Thyroid gland (tissue), 4 donors: ENCODE measurements at regions not wholly inside any gene's neighbourhood (a gene's known extent, or its start where the extent isn't known, plus 50 kb on each side); places are given as distances from the start of the nearest gene placed in this dataset.

Source experiments
- DNase-seq, 2 donors: peaks; one replicate each; pipeline ENCODE4 v3.0.0-alpha.2; 2019
- H3K27ac ChIP-seq, 3 donors: fragments of 200-600 bp; sonication (generic); 1 replicate in 2 of 3; 2 replicates in 1 of 3; pipeline ENCODE4 v1.5.1; 2016 to 2019; ENCODE audit warnings: mild to moderate bottlenecking in 1 of 3, moderate library complexity in 1 of 3
- H3K27me3 ChIP-seq: fragments of 200-600 bp; sonication (generic); one replicate; pipeline ENCODE4 v1.5.1; 2019
- H3K36me3 ChIP-seq, 2 donors: fragments of 200-600 bp; sonication (generic); one replicate each; pipeline ENCODE4 v1.5.1; 2016 to 2019
- H3K4me1 ChIP-seq, 2 donors: fragments of 200-600 bp; sonication (generic); one replicate each; pipeline ENCODE4 v1.5.1; 2017 to 2019
- H3K4me3 ChIP-seq, 3 donors: fragments of 200-600 bp; sonication (generic); replicated peaks in 1 of 3; 1 replicate in 2 of 3; 2 replicates in 1 of 3; pipeline ENCODE4 v1.5.1; 2016; ENCODE audit warnings: mild to moderate bottlenecking in 1 of 3
- H3K9me3 ChIP-seq: fragments of 200-600 bp; sonication (generic); one replicate; pipeline ENCODE4 v1.5.1; 2017
- POLR2A ChIP-seq, 2 donors: fragments of 450-650 bp; IDR thresholded peaks; one replicate each; pipeline ENCODE4 v1.6.1; 2017; ENCODE audit warnings: antibody characterized with exemption in 2 of 2, mild to moderate bottlenecking in 2 of 2, moderate library complexity in 1 of 2
- WGBS, 2 donors: methylation state at CpG; one replicate each; pipeline ENCODE4 v1.1.5; 2017; 5-methylcytosine and 5-hydroxymethylcytosine counted together
- intact Hi-C: fragments of 100-400 bp; cut with DNase I; formaldehyde crosslinking; loops from one replicate; pipeline ENCODE4 v1.15.1; 2023
- TF ChIP-seq, protein P1 (sequence below), 6 experiments: fragments of 200-600 bp in 3 of 6; fragments of 450-650 bp in 3 of 6; sonication (generic) in 3 of 6; IDR thresholded peaks; one replicate each; pipeline ENCODE4 v1.5.1; 2016 to 2019; ENCODE audit warnings: antibody characterized with exemption in 6 of 6, mild to moderate bottlenecking in 2 of 6, inconsistent platforms in 1 of 6, moderate library complexity in 1 of 6

DNA sequence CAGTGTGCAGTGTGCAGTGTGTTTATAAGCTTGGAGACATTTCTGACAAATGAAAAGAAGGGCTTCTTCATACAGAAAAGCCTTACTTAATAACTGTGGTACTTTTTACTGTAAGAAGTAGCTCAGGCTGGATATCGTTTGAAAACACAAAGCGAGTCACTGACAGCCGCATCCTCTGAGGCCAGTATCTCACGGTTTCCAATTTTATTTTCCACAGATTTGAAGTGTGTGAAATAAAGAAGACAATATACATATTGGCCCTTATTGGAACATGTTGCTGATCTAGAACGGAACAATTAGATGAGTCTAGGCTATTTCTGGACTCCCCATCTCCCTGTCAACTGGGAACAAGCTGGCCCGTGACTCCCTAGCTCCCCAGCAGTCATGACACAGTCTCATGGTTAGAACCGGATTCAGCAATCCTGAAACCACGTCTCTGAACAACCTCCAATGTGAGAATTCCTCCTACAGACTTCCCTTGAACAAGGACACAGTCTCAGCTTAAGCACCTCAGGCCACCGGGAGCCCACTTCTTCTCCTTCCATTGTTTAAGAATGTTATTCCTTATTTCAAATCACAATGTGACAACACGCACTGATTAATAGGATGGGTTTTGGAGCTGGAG, 484.5 kb downstream of the COG6 start:
- Histone ChIP-seq H3K4me1 (no peaks in the 10 kb centered on the region), H3K27me3 (no peaks in the 10 kb centered on the region), H3K9me3 (no peaks in the 10 kb centered on the region), H3K4me3 (no peak overlapping the region), H3K36me3 (no peaks in the 10 kb centered on the region), H3K27ac (no peak overlapping the region)
- 72 to 74% methylated on average over 10 of the region's 10 CpGs for WGBS, 2 donors
- no peak for DNase-seq
- no peak for TF ChIP-seq POLR2A (IDR thresholded peaks at IDR 0.05)
- TF ChIP-seq, protein P1, sequence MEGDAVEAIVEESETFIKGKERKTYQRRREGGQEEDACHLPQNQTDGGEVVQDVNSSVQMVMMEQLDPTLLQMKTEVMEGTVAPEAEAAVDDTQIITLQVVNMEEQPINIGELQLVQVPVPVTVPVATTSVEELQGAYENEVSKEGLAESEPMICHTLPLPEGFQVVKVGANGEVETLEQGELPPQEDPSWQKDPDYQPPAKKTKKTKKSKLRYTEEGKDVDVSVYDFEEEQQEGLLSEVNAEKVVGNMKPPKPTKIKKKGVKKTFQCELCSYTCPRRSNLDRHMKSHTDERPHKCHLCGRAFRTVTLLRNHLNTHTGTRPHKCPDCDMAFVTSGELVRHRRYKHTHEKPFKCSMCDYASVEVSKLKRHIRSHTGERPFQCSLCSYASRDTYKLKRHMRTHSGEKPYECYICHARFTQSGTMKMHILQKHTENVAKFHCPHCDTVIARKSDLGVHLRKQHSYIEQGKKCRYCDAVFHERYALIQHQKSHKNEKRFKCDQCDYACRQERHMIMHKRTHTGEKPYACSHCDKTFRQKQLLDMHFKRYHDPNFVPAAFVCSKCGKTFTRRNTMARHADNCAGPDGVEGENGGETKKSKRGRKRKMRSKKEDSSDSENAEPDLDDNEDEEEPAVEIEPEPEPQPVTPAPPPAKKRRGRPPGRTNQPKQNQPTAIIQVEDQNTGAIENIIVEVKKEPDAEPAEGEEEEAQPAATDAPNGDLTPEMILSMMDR (IDR thresholded peaks at IDR 0.05): no peak
- intact Hi-C loops: no loop called here

DNA sequence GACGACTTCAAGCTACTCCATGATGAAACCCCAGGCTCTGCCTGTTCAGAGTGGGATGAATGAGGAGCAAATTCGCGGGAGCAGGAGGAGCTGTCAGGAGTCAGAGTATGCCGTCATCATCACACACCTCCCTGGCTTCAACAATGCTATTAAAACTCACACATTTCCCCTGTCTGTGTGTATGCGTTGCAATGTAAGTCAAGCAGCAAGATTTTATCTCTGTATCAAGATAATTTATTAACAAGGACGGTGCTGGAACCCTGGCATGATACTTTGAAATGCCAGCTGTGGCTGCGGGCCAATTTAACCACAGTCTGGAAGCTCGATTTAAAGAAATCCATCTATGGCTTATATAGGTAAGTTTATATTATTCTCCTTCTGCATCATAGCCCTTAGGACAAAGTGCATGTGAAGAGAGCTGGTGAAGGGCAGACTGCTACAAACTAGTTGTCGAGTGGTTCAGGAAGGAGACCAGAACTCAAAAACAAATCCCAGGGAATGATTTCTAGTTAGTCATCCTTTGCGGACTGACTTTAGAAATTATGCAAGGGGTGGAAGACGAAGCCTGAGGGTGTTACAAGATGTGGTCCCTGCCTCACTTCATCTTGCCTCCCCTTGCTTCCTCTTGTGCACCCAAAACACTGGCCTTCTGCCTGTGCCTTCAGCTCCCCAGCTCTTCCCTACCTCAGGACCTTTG, 486.5 kb downstream of the COG6 start:
- H3K27ac ChIP-seq: no peak overlapping the region
- no peaks in the 10 kb centered on the region for H3K36me3 ChIP-seq
- TF ChIP-seq POLR2A (IDR thresholded peaks at IDR 0.05): no peak
- TF ChIP-seq, protein P1 (IDR thresholded peaks at IDR 0.05): no peak
- H3K4me3 ChIP-seq: no peak overlapping the region
- no peak for DNase-seq
- no peaks in the 10 kb centered on the region for H3K4me1 ChIP-seq
- WGBS, 2 donors: 85% methylated on average over 11 of the region's 11 CpGs
- H3K27me3 ChIP-seq: no peaks in the 10 kb centered on the region
- intact Hi-C loops: no loop called here
- no peaks in the 10 kb centered on the region for H3K9me3 ChIP-seq

DNA sequence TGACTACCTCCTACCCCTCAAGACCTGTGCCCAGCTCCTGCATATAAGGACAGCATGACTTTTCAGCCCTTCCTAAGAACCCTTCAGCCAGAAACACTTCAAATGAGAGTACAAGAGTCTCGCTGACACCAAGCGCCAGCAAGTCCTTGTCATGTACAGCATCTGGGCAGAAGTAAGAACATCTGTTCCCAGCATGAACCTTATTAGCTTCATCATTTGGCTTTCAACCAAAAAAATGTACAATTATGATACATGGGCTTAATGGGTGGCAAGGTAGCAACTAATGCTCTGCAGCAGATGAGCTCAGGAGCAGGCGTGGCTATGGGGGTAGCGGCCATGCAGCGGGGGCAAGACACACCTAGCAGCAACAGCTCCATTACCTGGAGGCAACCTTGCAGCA, 487.6 kb downstream of the COG6 start:
- no peaks in the 10 kb centered on the region for H3K9me3 ChIP-seq
- H3K27ac ChIP-seq: no peak overlapping the region
- no peaks in the 10 kb centered on the region for H3K4me1 ChIP-seq
- TF ChIP-seq, protein P1 (IDR thresholded peaks at IDR 0.05): no peak
- no peak overlapping the region for H3K4me3 ChIP-seq
- DNase-seq: no peak
- no peaks in the 10 kb centered on the region for H3K36me3 ChIP-seq
- intact Hi-C loops: no loop called here
- 71% methylated on average over 5 of the region's 5 CpGs for WGBS, 2 donors
- H3K27me3 ChIP-seq: no peaks in the 10 kb centered on the region

DNA sequence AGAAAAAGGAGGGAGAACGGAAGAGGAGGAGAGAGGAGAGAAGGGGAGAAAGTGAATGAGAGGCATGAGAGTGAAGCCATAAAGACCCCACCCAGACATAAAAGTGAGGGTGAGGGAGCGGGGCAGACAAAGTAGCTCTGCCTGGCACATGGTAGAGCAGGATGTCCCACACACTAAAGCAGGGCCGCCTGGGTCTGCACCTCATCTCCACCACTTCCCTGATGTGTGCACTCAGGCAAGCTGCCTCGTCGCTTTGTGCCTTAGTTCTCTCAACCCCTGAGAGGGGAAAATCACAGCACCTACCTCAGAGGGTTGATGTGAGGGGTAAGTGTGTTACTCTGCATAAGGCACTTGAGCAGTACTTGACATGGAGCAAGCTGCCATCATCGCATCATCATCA, 488.1 kb downstream of the COG6 start:
- TF ChIP-seq POLR2A (IDR thresholded peaks at IDR 0.05): no peak
- TF ChIP-seq, protein P1 (IDR thresholded peaks at IDR 0.05): no peak
- Histone ChIP-seq H3K9me3 (no peaks in the 10 kb centered on the region), H3K36me3 (no peaks in the 10 kb centered on the region), H3K27me3 (no peaks in the 10 kb centered on the region), H3K4me1 (no peaks in the 10 kb centered on the region), H3K4me3 (no peak overlapping the region), H3K27ac (no peak overlapping the region)
- 82 to 99% methylated on average over 6 of the region's 6 CpGs for WGBS, 2 donors
- no peak for DNase-seq
- intact Hi-C loops: no loop called here

DNA sequence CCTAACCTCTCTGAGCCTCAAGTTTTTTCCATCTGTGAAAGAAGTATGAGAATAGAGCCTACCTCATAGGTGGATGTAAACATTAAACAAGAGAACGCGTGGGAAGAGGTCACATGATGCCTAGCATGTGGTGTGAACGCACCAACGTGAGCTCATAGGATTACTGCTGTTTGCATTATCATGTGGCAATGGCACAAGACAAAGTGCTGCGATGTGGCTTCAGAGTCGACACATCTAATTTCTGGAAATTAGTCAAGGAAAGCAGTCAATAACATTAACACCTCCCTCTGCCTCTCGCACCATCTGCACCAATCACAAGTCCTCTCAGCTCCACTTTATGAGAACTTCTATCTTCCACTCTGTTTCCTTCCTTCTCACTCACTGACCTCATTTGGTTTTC, 489.7 kb downstream of the COG6 start:
- Histone ChIP-seq H3K27me3 (no peaks in the 10 kb centered on the region), H3K27ac (no peak overlapping the region), H3K36me3 (no peaks in the 10 kb centered on the region), H3K9me3 (no peaks in the 10 kb centered on the region), H3K4me3 (no peak overlapping the region), H3K4me1 (peaks cover 10 to 12% of the 10 kb centered on the region in 2 donors)
- intact Hi-C loops: no loop called here
- no peak for TF ChIP-seq POLR2A (IDR thresholded peaks at IDR 0.05)
- DNase-seq: no peak
- 90 to 94% methylated on average over 7 of the region's 7 CpGs for WGBS, 2 donors
